OCI-LY7 (cell line): ENCODE measurements at regions not wholly inside any gene's neighbourhood (a gene's known extent, or its start where the extent isn't known, plus 50 kb on each side); places are given as distances from the start of the nearest gene placed in this dataset.
"Not testable (repeated sequence)": the region's sequence is repeated elsewhere in the genome, so short reads cannot be mapped to it uniquely, and the experiment has no call there.

Source experiments
- BruUV-seq: library from RNA; stranded (reverse); fragments of 400-500 nt; replicated peaks from 2 replicates; lab custom pipeline; 2021; lab: Mats Ljungman, UMichigan
- CTCF ChIA-PET: fragments of 300-600 bp; sonication (Branson Sonifier 250); formaldehyde crosslinking; loops from one replicate; lab custom pipeline; 2022; ENCODE audit warnings: antibody characterized with exemption; ENCODE audit not compliant: unreplicated experiment; lab: Charles Lee
- POLR2A ChIA-PET: fragments of 300-600 bp; sonication (Branson Sonifier 250); formaldehyde crosslinking; loops from one replicate; lab custom pipeline; 2022; ENCODE audit warnings: antibody characterized with exemption; lab: Charles Lee
- DNase-seq: peaks from one replicate; pipeline ENCODE4 v3.0.0-alpha.2; 2015; ENCODE audit warnings: low spot score
- H2AFZ ChIP-seq: fragments of 200-600 bp; sonication (generic), shearing (Covaris generic); 2 replicates; pipeline ENCODE4 v1.6.1; 2014; ENCODE audit warnings: mild to moderate bottlenecking, antibody characterized with exemption, low read length, moderate library complexity
- H3K27ac ChIP-seq: fragments of 200-600 bp; sonication (generic); 2 replicates; pipeline ENCODE4 v1.5.1; 2014; ENCODE audit warnings: mixed run types, low read depth, mild to moderate bottlenecking, moderate library complexity, low read length, inconsistent platforms; ENCODE audit not compliant: poor library complexity, severe bottlenecking
- H3K36me3 ChIP-seq: fragments of 200-600 bp; sonication (generic); 2 replicates; pipeline ENCODE4 v1.6.1; 2014; ENCODE audit warnings: mild to moderate bottlenecking, antibody characterized with exemption, low read length, moderate library complexity, mixed read lengths; ENCODE audit not compliant: insufficient read depth
- H3K4me1 ChIP-seq: fragments of 200-600 bp; sonication (generic); 2 replicates; pipeline ENCODE4 v1.5.1; 2014; ENCODE audit warnings: mild to moderate bottlenecking, low read length; ENCODE audit not compliant: insufficient read depth, poor library complexity, severe bottlenecking
- H3K4me2 ChIP-seq: fragments of 200-600 bp; sonication (generic); 2 replicates; pipeline ENCODE4 v1.6.1; 2014; ENCODE audit warnings: mild to moderate bottlenecking, low read length
- H3K4me3 ChIP-seq: fragments of 200-600 bp; sonication (generic); 2 replicates; pipeline ENCODE4 v1.5.1; 2014; ENCODE audit warnings: mild to moderate bottlenecking, low read depth, low read length; ENCODE audit not compliant: poor library complexity, severe bottlenecking
- H3K79me2 ChIP-seq: fragments of 200-600 bp; sonication (generic); 2 replicates; pipeline ENCODE4 v1.6.1; 2016; ENCODE audit warnings: low read depth, mild to moderate bottlenecking, low read length, moderate library complexity, mixed read lengths; ENCODE audit not compliant: insufficient read depth
- H3K9me2 ChIP-seq: fragments of 200-600 bp; sonication (generic); 2 replicates; pipeline ENCODE4 v1.6.1; 2016; ENCODE audit warnings: mild to moderate bottlenecking, low read length, mixed read lengths; ENCODE audit not compliant: insufficient read depth
- H3K9me3 ChIP-seq: fragments of 200-600 bp; sonication (generic); 2 replicates; pipeline ENCODE4 v1.6.1; 2014; ENCODE audit warnings: mild to moderate bottlenecking, mixed run types, low read length, mixed read lengths
- H4K20me1 ChIP-seq: fragments of 200-600 bp; sonication (generic); 2 replicates; pipeline ENCODE4 v1.6.1; 2014; ENCODE audit warnings: mild to moderate bottlenecking, antibody characterized with exemption, low read length, moderate library complexity, mixed read lengths; ENCODE audit not compliant: insufficient read depth
- EZH2phosphoT487 ChIP-seq: fragments of 200-600 bp; sonication (generic); IDR thresholded peaks from 2 replicates; pipeline ENCODE4 v1.6.1; 2018; ENCODE audit warnings: low read depth, borderline replicate concordance, mild to moderate bottlenecking, mixed run types, antibody characterized with exemption, low read length, moderate library complexity, mixed read lengths
- intact Hi-C: fragments of 100-400 bp; cut with micrococcal nuclease; formaldehyde crosslinking; loops from one replicate; pipeline ENCODE4 v1.10.0; 2022; ENCODE audit not compliant: unreplicated experiment
- TF ChIP-seq, protein P1 (sequence below): fragments of 200-600 bp; sonication (generic); conservative IDR thresholded peaks from 2 replicates; pipeline ENCODE4 v1.5.1; 2014; ENCODE audit warnings: mild to moderate bottlenecking, antibody characterized with exemption, low read length, moderate library complexity, mixed read lengths

GRCh38 chr4:20192736-20193135 lies 59.0 kb upstream of the SLIT2 start:
- H3K4me2 ChIP-seq: no peak overlapping the region
- no peaks in the 10 kb centered on the region for H3K36me3 ChIP-seq
- no peaks in the 10 kb centered on the region for H4K20me1 ChIP-seq
- H3K27ac ChIP-seq: no peak overlapping the region
- no peak overlapping the region for H3K4me3 ChIP-seq
- POLR2A ChIA-PET: interaction anchor here (0.5 kb wide), 1 partner anchor 1977 kb away, joined by 3 read pairs; no protein-coding TSS in a partner anchor
- H3K79me2 ChIP-seq: no peaks in the 10 kb centered on the region
- no peaks in the 10 kb centered on the region for H3K9me2 ChIP-seq
- DNase-seq: no peak
- H3K4me1 ChIP-seq: no peaks in the 10 kb centered on the region
- no peaks in the 10 kb centered on the region for H3K9me3 ChIP-seq
- H2AFZ ChIP-seq: no peak overlapping the region
- no peak for TF ChIP-seq EZH2phosphoT487
- TF ChIP-seq, protein P1, sequence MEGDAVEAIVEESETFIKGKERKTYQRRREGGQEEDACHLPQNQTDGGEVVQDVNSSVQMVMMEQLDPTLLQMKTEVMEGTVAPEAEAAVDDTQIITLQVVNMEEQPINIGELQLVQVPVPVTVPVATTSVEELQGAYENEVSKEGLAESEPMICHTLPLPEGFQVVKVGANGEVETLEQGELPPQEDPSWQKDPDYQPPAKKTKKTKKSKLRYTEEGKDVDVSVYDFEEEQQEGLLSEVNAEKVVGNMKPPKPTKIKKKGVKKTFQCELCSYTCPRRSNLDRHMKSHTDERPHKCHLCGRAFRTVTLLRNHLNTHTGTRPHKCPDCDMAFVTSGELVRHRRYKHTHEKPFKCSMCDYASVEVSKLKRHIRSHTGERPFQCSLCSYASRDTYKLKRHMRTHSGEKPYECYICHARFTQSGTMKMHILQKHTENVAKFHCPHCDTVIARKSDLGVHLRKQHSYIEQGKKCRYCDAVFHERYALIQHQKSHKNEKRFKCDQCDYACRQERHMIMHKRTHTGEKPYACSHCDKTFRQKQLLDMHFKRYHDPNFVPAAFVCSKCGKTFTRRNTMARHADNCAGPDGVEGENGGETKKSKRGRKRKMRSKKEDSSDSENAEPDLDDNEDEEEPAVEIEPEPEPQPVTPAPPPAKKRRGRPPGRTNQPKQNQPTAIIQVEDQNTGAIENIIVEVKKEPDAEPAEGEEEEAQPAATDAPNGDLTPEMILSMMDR: no peak
- CTCF ChIA-PET: no interaction called here
- BruUV-seq: no TSS peak
- intact Hi-C loops: no loop called here

- Histone ChIP-seq H2AFZ (no peak overlapping the region), H3K27ac (no peak overlapping the region), H3K4me1 (no peaks in the 10 kb centered on the region), H3K4me3 (no peak overlapping the region), H3K36me3 (no peaks in the 10 kb centered on the region), H4K20me1 (no peaks in the 10 kb centered on the region), H3K79me2 (no peaks in the 10 kb centered on the region), H3K9me2 (no peaks in the 10 kb centered on the region), H3K9me3 (no peaks in the 10 kb centered on the region), H3K4me2 (no peak overlapping the region)
- POLR2A ChIA-PET: no interaction called here
- BruUV-seq: no TSS peak
- TF ChIP-seq EZH2phosphoT487: no peak
- TF ChIP-seq, protein P1: no peak
- DNase-seq: no peak
- intact Hi-C loops: no loop called here
- CTCF ChIA-PET: no interaction called here
These were observed 66.6 kb upstream of the SLIT2 start for GRCh38 chr4:20185103-20185502.

GRCh38 chr4:20183131-20183530 lies 68.6 kb upstream of the SLIT2 start:
- intact Hi-C loops, H4K20me1 ChIP-seq, POLR2A ChIA-PET, H3K4me2 ChIP-seq, H2AFZ ChIP-seq, H3K4me1 ChIP-seq, H3K9me2 ChIP-seq, H3K4me3 ChIP-seq, H3K9me3 ChIP-seq, BruUV-seq, H3K79me2 ChIP-seq, H3K36me3 ChIP-seq, CTCF ChIA-PET, H3K27ac ChIP-seq, DNase-seq: not testable (repeated sequence)
